PFSK-1 (cell line): ENCODE measurements at regions not wholly inside any gene's neighbourhood (a gene's known extent, or its start where the extent isn't known, plus 50 kb on each side); places are given as distances from the start of the nearest gene placed in this dataset.

Experiments
- FOXP2 ChIP-seq: optimal IDR thresholded peaks from 2 replicates; pipeline ENCODE3; 2011; ENCODE audit warnings: borderline replicate concordance, control low read depth, inconsistent platforms; ENCODE audit not compliant: insufficient read depth; ENCODE audit errors: extremely low read length, extremely low read depth
- POLR2AphosphoS5 ChIP-seq: IDR thresholded peaks from 2 replicates; pipeline ENCODE4 v1.6.1; 2012; ENCODE audit warnings: low read depth, mild to moderate bottlenecking, control low read depth, low read length, moderate library complexity
- SIN3A ChIP-seq: IDR thresholded peaks from 2 replicates; pipeline ENCODE4 v1.6.1; 2012; ENCODE audit warnings: mild to moderate bottlenecking, low read length, moderate library complexity, borderline replicate concordance; ENCODE audit not compliant: insufficient read depth
- TAF1 ChIP-seq: IDR thresholded peaks from 2 replicates; pipeline ENCODE4 v1.6.1; 2012; ENCODE audit warnings: low read length, control low read depth, borderline replicate concordance; ENCODE audit not compliant: insufficient read depth
- TF ChIP-seq, protein P1 (sequence below), 2 experiments: IDR thresholded peaks; 2 replicates each; pipeline versions ENCODE4 v1.6.1 to v1.8.0; 2011 to 2012; ENCODE audit warnings: low read depth in 2 of 2, low read length in 2 of 2, control low read depth in 1 of 2, inconsistent platforms in 1 of 2, mild to moderate bottlenecking in 1 of 2, moderate library complexity in 1 of 2; ENCODE audit not compliant: insufficient read depth in 1 of 2

DNA sequence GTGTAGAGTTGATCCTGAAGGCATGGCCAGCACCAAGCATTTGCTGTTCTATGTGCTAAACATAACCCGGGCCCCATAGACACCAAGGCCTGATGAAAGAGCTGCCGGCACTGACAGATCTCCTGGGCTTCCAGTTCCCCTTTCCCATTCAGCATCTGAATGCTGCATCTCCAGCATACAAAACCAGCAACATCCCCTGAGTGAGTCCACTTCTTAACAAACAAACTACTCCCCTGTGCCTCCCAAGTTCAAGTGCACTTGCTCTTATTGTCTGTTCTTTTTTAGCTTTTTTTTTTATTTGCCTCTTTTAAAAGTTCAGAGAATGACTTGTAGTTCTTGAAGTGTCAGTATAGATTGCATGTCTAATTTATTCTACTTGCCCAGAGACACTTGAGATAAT lies 156.0 kb downstream of the EDEM1 start:
- TF ChIP-seq POLR2AphosphoS5 = no peak
- TF ChIP-seq SIN3A = no peak
- TF ChIP-seq, protein P1, sequence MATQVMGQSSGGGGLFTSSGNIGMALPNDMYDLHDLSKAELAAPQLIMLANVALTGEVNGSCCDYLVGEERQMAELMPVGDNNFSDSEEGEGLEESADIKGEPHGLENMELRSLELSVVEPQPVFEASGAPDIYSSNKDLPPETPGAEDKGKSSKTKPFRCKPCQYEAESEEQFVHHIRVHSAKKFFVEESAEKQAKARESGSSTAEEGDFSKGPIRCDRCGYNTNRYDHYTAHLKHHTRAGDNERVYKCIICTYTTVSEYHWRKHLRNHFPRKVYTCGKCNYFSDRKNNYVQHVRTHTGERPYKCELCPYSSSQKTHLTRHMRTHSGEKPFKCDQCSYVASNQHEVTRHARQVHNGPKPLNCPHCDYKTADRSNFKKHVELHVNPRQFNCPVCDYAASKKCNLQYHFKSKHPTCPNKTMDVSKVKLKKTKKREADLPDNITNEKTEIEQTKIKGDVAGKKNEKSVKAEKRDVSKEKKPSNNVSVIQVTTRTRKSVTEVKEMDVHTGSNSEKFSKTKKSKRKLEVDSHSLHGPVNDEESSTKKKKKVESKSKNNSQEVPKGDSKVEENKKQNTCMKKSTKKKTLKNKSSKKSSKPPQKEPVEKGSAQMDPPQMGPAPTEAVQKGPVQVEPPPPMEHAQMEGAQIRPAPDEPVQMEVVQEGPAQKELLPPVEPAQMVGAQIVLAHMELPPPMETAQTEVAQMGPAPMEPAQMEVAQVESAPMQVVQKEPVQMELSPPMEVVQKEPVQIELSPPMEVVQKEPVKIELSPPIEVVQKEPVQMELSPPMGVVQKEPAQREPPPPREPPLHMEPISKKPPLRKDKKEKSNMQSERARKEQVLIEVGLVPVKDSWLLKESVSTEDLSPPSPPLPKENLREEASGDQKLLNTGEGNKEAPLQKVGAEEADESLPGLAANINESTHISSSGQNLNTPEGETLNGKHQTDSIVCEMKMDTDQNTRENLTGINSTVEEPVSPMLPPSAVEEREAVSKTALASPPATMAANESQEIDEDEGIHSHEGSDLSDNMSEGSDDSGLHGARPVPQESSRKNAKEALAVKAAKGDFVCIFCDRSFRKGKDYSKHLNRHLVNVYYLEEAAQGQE (IDR thresholded peaks at IDR 0.05; ENCODE audit: insufficient read depth in 1 of 2, low read depth in 2 of 2, low read length in 2 of 2) = no peak
- TF ChIP-seq TAF1 = no peak
- no peak for TF ChIP-seq FOXP2

- TF ChIP-seq FOXP2 = no peak
- TF ChIP-seq POLR2AphosphoS5 = no peak
- TF ChIP-seq, protein P1 (IDR thresholded peaks at IDR 0.05; ENCODE audit: insufficient read depth in 1 of 2, low read depth in 2 of 2, low read length in 2 of 2) = no peak
- no peak for TF ChIP-seq SIN3A
- no peak for TF ChIP-seq TAF1
Observed at GRCh38 chr3:5344707-5345106, 157.2 kb downstream of the EDEM1 start.

DNA sequence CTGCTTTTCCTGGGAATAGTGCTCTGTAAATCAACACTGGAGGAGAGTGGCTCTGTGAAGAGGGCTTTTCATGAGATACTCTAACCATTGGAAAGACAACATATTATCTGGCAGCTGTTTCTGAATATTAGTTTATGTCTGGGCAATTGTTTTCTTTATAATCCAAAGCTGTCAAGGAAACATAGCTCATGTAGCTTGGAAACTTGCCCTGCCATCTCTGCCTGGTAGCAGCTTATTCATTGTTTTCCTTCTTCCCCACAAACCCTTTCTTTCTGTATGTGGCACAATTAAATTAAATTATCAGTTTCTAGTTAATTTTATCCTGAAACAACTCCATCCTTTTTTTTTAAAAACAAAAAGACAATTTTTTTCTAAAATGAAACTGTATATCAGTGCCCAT lies 160.0 kb downstream of the EDEM1 start:
- TF ChIP-seq, protein P1 (IDR thresholded peaks at IDR 0.05; ENCODE audit: insufficient read depth in 1 of 2, low read depth in 2 of 2, low read length in 2 of 2) = no peak
- TF ChIP-seq SIN3A (no peak), FOXP2 (no peak), POLR2AphosphoS5 (no peak), TAF1 (no peak)

DNA sequence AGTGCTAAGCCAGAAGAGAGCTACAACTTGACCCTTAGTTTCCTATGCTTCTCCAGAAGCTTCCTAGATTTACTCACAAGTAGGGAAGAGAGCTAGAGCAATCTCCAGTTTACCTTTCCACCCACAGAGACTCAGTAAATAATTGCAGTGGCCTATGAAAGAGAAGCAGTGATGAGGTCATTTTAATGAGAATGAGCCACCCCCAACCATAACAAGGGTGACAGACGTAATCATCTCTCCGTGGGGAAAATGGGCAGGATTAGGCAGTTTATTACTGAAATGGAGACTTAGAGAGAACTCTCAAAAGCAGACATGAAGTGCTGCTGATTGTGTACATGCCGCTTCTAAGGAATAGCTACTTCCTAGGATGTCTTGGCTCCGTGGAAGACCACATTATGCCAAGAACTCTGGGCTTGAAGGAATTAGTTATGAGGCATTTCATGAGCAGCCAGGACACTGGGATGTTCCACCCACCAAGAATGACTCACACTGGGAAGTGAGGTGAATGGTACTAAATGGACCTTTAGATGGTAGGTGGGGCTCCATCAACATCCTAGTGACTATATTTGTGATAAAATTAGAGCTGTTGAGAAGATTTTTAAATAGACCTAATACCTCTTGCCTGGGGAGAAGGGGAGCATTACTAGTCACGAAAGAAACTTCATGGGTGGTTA lies 160.9 kb downstream of the EDEM1 start:
- TF ChIP-seq FOXP2 = no peak
- TF ChIP-seq POLR2AphosphoS5 = no peak
- TF ChIP-seq TAF1 = no peak
- TF ChIP-seq, protein P1 (IDR thresholded peaks at IDR 0.05; ENCODE audit: insufficient read depth in 1 of 2, low read depth in 2 of 2, low read length in 2 of 2) = no peak
- TF ChIP-seq SIN3A = no peak

DNA sequence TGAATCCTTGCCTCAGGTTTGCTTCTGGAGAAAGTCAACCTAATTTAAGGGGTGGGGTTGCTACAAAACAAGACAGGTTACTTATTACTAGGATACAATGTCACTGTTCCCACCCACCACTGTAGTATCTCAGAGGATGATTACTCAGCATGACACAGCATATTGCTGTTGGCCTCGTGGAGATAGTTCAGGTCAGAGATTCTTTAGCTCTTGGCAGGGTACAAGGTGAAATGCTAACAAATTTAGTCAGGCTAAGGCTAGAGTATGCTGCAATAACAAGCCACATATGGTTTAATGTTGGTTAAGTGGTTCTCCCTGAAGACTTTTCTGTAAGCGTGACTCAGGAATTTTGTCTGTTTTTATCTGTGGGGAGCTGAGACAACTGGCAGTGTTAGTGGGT lies 161.8 kb downstream of the EDEM1 start:
- TF ChIP-seq TAF1 = no peak
- TF ChIP-seq, protein P1 (IDR thresholded peaks at IDR 0.05; ENCODE audit: insufficient read depth in 1 of 2, low read depth in 2 of 2, low read length in 2 of 2) = no peak
